ENCODE measurements at regions not wholly inside any gene's neighbourhood (a gene's known extent, or its start where the extent isn't known, plus 50 kb on each side); places are given as distances from the start of the nearest gene placed in this dataset.

DNA sequence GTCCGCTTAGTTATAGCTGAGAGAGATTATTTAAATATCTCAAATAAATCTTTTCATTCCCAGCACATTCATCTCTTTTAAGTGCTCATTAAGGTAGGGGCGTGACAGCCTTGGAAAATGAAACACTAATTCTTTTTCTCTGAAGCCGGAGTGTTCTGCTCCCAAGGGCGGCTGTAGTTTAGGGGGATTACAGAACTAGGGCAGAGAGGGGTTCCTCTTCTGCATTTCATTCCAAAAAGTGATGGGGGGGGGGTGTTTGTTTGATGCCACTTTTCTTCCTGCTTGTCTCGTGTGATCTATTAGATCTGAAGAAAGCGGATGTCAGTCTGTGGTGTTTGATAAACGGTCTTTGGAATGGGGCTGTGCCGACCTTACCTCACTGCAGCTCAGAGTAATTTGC is 506.5 kb upstream of the MGMT start:
- TF ChIP-seq POLR2A (IDR thresholded peaks at IDR 0.05; ENCODE audit: low read length) (no peak), GATA1 (IDR thresholded peaks at IDR 0.05; ENCODE audit: low read depth, low read length) (no peak)

Data from erythroblast (primary cell).